ENCODE measurements at regions not wholly inside any gene's neighbourhood (a gene's known extent, or its start where the extent isn't known, plus 50 kb on each side); places are given as distances from the start of the nearest gene placed in this dataset.
A peak's percentile ranks its signal among the peaks of the same experiment; 100 is the strongest.
"Not testable (repeated sequence)": the region's sequence is repeated elsewhere in the genome, so short reads cannot be mapped to it uniquely, and the experiment has no call there.

DNA sequence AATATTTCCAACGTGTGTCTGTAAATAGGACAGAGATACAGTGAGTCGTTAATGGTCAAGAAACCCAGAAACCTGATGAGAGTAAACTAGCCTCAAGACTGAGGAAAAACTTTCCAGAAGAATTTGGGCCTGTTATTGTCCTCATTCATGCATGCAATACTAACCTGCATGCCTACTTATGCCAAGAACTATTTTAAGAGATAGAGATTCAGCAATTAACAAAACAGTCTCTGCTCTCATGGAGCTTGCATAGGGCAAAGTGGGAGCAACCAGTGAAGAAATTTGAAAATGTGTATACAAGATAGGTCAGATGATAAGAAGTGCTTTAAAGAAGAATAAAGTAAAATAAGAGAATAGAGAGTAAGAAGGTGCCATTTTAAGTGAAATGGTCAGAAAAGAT lies 66.1 kb upstream of the FRG1 start:
- Histone ChIP-seq H4K8ac (ENCODE audit: low read depth in 2 of 2, low read length in 2 of 2) (no peak overlapping the region), H3K4me3 (ENCODE audit: insufficient read depth, low read depth, low read length) (no peak overlapping the region), H3K9me1 (ENCODE audit: insufficient read depth, low read length) (no peaks in the 10 kb centered on the region), H3K36me3 (ENCODE audit: control insufficient read depth, insufficient read depth, low read length) (no peaks in the 10 kb centered on the region), H2AFZ (replicated peaks; ENCODE audit: low read length, poor library complexity) (no peak overlapping the region), H3K9me3 (ENCODE audit: control insufficient read depth, insufficient read depth, low read length) (peaks cover 13% of the 10 kb centered on the region), H3K14ac (replicated peaks; ENCODE audit: low read depth, low read length) (no peak overlapping the region), H2BK20ac (ENCODE audit: low read depth, low read length) (no peak overlapping the region), H3K27ac (ENCODE audit: insufficient read depth, low read length) (no peak overlapping the region), H4K5ac (ENCODE audit: low read depth, low read length) (no peak overlapping the region), H3K4me1 (ENCODE audit: control insufficient read depth, insufficient read depth, low read length) (no peaks in the 10 kb centered on the region), H4K20me1 (ENCODE audit: insufficient read depth, low read length) (no peaks in the 10 kb centered on the region), H3K23ac (ENCODE audit: low read depth, low read length) (no peak overlapping the region), H3K56ac (ENCODE audit: extremely low read depth, insufficient read depth, low read length) (no peak overlapping the region), H3K79me1 (ENCODE audit: low read depth in 1 of 2, low read length in 2 of 2) (no peaks in the 10 kb centered on the region), H3K18ac (ENCODE audit: low read depth, low read length) (no peak overlapping the region), H4K91ac (ENCODE audit: insufficient read depth, low read depth, low read length) (no peak overlapping the region), H3K9ac (ENCODE audit: low read depth, low read length) (no peak overlapping the region), H3K4ac (ENCODE audit: low read depth, low read length) (no peak overlapping the region), H2AK9ac (replicated peaks; ENCODE audit: low read depth, low read length, poor library complexity) (no peak overlapping the region), H3K4me2 (ENCODE audit: low read depth, low read length) (no peak overlapping the region), H2BK120ac (ENCODE audit: low read depth, low read length) (no peak overlapping the region), H2AK5ac (ENCODE audit: low read depth, low read length) (no peak overlapping the region), H3K27me3 (ENCODE audit: control insufficient read depth, insufficient read depth, low read length) (no peaks in the 10 kb centered on the region), H2BK15ac (ENCODE audit: low read depth, low read length) (no peak overlapping the region), H2BK5ac (ENCODE audit: low read depth, low read length, poor library complexity, severe bottlenecking) (no peak overlapping the region)
- no TSS peak for BruUV-seq (replicated peaks)
- ChIA-PET POLR2A (ENCODE audit: unreplicated experiment) (no interaction called here), CTCF (no interaction called here)
- no peak for TF ChIP-seq RFX5 (IDR thresholded peaks at IDR 0.05; ENCODE audit: low read depth, low read length)
- no peak for TF ChIP-seq MAFK (IDR thresholded peaks at IDR 0.05; ENCODE audit: low read depth, low read length)
- DNase-seq (no peak), ATAC-seq (ENCODE audit: low read depth) (no peak)
- in situ Hi-C loops (cut with MboI; ENCODE audit: low sequenced_read_pairs) (no loop called here), dilution Hi-C loops (cut with HindIII; ENCODE audit: low sequenced_read_pairs, unreplicated experiment) (no loop called here), intact Hi-C loops (cut with micrococcal nuclease) (no loop called here)
- WGBS, 2 experiments (ENCODE audit: extremely low coverage in 2 of 2, insufficient read length in 1 of 2), result no CpG with 5 or more reads among the region's 2 CpGs

- H2BK20ac ChIP-seq (ENCODE audit: low read depth, low read length); H2BK120ac ChIP-seq (ENCODE audit: low read depth, low read length); H3K56ac ChIP-seq (ENCODE audit: extremely low read depth, insufficient read depth, low read length); ATAC-seq (ENCODE audit: low read depth); H3K9ac ChIP-seq (ENCODE audit: low read depth, low read length); H4K8ac ChIP-seq (ENCODE audit: low read depth in 2 of 2, low read length in 2 of 2); H2AK9ac ChIP-seq (replicated peaks; ENCODE audit: low read depth, low read length, poor library complexity); H4K20me1 ChIP-seq (ENCODE audit: insufficient read depth, low read length); H3K4ac ChIP-seq (ENCODE audit: low read depth, low read length); H3K18ac ChIP-seq (ENCODE audit: low read depth, low read length); POLR2A ChIA-PET (ENCODE audit: unreplicated experiment); H3K79me1 ChIP-seq (ENCODE audit: low read depth in 1 of 2, low read length in 2 of 2); H3K4me1 ChIP-seq (ENCODE audit: control insufficient read depth, insufficient read depth, low read length); H4K91ac ChIP-seq (ENCODE audit: insufficient read depth, low read depth, low read length); CTCF ChIA-PET; H3K4me2 ChIP-seq (ENCODE audit: low read depth, low read length); H3K23ac ChIP-seq (ENCODE audit: low read depth, low read length); dilution Hi-C loops (cut with HindIII; ENCODE audit: low sequenced_read_pairs, unreplicated experiment); H2AK5ac ChIP-seq (ENCODE audit: low read depth, low read length); H3K14ac ChIP-seq (replicated peaks; ENCODE audit: low read depth, low read length); BruUV-seq (replicated peaks); H2BK15ac ChIP-seq (ENCODE audit: low read depth, low read length); H3K36me3 ChIP-seq (ENCODE audit: control insufficient read depth, insufficient read depth, low read length); H3K27me3 ChIP-seq (ENCODE audit: control insufficient read depth, insufficient read depth, low read length); H3K9me1 ChIP-seq (ENCODE audit: insufficient read depth, low read length); intact Hi-C loops (cut with micrococcal nuclease); H3K4me3 ChIP-seq (ENCODE audit: insufficient read depth, low read depth, low read length); H2BK5ac ChIP-seq (ENCODE audit: low read depth, low read length, poor library complexity, severe bottlenecking); in situ Hi-C loops (cut with MboI; ENCODE audit: low sequenced_read_pairs); H2AFZ ChIP-seq (replicated peaks; ENCODE audit: low read length, poor library complexity); H4K5ac ChIP-seq (ENCODE audit: low read depth, low read length); H3K27ac ChIP-seq (ENCODE audit: insufficient read depth, low read length): not testable (repeated sequence)
- H3K9me3 ChIP-seq (ENCODE audit: control insufficient read depth, insufficient read depth, low read length), result peaks cover 10% of the 10 kb centered on the region
- peak; percentile 32 for DNase-seq
- WGBS, 2 experiments (ENCODE audit: extremely low coverage in 2 of 2, insufficient read length in 1 of 2), result 90% methylated on average over 13 of the region's 15 CpGs; no CpG with 5 or more reads in 1 of the 2 experiments
Observed at GRCh38 chr4:189881190-189881589, 59.5 kb upstream of the FRG1 start.

Data from IMR-90 (cell line).